Prostate gland (tissue), 2 donors: ENCODE measurements at regions not wholly inside any gene's neighbourhood (a gene's known extent, or its start where the extent isn't known, plus 50 kb on each side); places are given as distances from the start of the nearest gene placed in this dataset.

Experiments
- DNase-seq: peaks from one replicate; pipeline ENCODE4 v3.0.0-alpha.2; 2019; ENCODE audit warnings: low spot score
- H3K27ac ChIP-seq, 2 donors: fragments of 200-600 bp; sonication (generic); 2 replicates each; pipeline ENCODE4 v1.5.1; 2017 to 2019
- H3K27me3 ChIP-seq: fragments of 200-600 bp; sonication (generic); replicated peaks from 2 replicates; pipeline ENCODE4 v1.5.1; 2019; ENCODE audit not compliant: insufficient read depth
- H3K36me3 ChIP-seq, 2 donors: fragments of 200-600 bp; sonication (generic); 1 replicate in 1 of 2; 2 replicates in 1 of 2; pipeline versions ENCODE4 v1.5.1 to v1.8.1; 2017 to 2019
- H3K4me1 ChIP-seq: fragments of 200-600 bp; sonication (generic); replicated peaks from 2 replicates; pipeline ENCODE4 v1.5.1; 2019
- H3K4me3 ChIP-seq, 2 donors: fragments of 200-600 bp; sonication (generic); 2 replicates each; pipeline ENCODE4 v1.5.1; 2017 to 2019
- H3K9me3 ChIP-seq: fragments of 200-600 bp; sonication (generic); 2 replicates; pipeline ENCODE4 v1.5.1; 2017
- CTCF ChIP-seq, 4 experiments: fragments of 200-600 bp in 2 of 4; fragments of 450-650 bp in 2 of 4; sonication (generic) in 2 of 4; IDR thresholded peaks; 1 replicate in 3 of 4; 2 replicates in 1 of 4; pipeline ENCODE4 v1.5.1; 2016 to 2019; ENCODE audit warnings: antibody characterized with exemption in 4 of 4, mild to moderate bottlenecking in 2 of 4, moderate library complexity in 2 of 4
- POLR2A ChIP-seq: fragments of 450-650 bp; IDR thresholded peaks from one replicate; pipeline ENCODE4 v1.6.1; 2016; ENCODE audit warnings: antibody characterized with exemption, mild to moderate bottlenecking
- POLR2AphosphoS5 ChIP-seq: sonication (generic); formaldehyde crosslinking; IDR thresholded peaks from one replicate; pipeline ENCODE4 v1.6.1; 2017; ENCODE audit warnings: antibody characterized with exemption
- WGBS: methylation state at CpG from one replicate; pipeline ENCODE4 v1.1.5; 2018; 5-methylcytosine and 5-hydroxymethylcytosine counted together
- intact Hi-C: fragments of 100-400 bp; cut with DNase I; formaldehyde crosslinking; loops from one replicate; pipeline ENCODE4 v1.14.2; 2022

GRCh38 chr6:119922814-119923213 lies 573.3 kb upstream of the MAN1A1 start:
- Histone ChIP-seq H3K27me3 (no peaks in the 10 kb centered on the region), H3K9me3 (no peaks in the 10 kb centered on the region), H3K36me3 (no peaks in the 10 kb centered on the region), H3K4me3 (no peak overlapping the region), H3K4me1 (no peaks in the 10 kb centered on the region), H3K27ac (no peak overlapping the region)
- 65% methylated on average over 2 of the region's 2 CpGs for WGBS
- DNase-seq, result no peak
- intact Hi-C loops, result no loop called here
- no peak for TF ChIP-seq CTCF (IDR thresholded peaks at IDR 0.05)

GRCh38 chr6:119921491-119922010 lies 572.0 kb upstream of the MAN1A1 start:
- Histone ChIP-seq H3K4me3 (no peak overlapping the region), H3K4me1 (no peaks in the 10 kb centered on the region), H3K36me3 (no peaks in the 10 kb centered on the region), H3K27me3 (no peaks in the 10 kb centered on the region), H3K27ac (no peak overlapping the region), H3K9me3 (no peaks in the 10 kb centered on the region)
- DNase-seq, result no peak
- TF ChIP-seq POLR2A (no peak), CTCF (IDR thresholded peaks at IDR 0.05) (no peak), POLR2AphosphoS5 (no peak)
- intact Hi-C loops, result no loop called here

DNA sequence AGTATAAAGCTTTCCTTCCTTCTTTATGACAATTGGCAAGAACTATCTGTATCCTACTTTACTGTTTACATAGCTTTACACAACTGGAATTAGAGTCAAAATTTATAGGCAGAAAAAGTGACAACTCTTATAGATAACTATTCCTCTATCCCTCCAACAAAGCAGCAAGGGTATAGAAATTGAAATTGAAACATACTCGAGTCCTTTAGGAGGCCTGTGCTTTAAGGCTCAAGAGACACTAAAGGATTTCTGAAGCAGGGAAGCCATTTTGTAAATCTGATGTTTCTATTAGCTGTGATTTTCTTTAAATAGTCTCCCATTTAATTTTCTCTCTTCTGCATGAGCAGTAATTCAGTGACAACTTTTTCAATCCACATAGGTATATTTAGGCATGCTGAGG lies 567.6 kb upstream of the MAN1A1 start:
- no peak for DNase-seq
- H3K4me1 ChIP-seq, result no peaks in the 10 kb centered on the region
- no peaks in the 10 kb centered on the region for H3K36me3 ChIP-seq
- no peak overlapping the region for H3K27ac ChIP-seq
- H3K9me3 ChIP-seq, result no peaks in the 10 kb centered on the region
- TF ChIP-seq POLR2AphosphoS5, result no peak
- no peak for TF ChIP-seq CTCF (IDR thresholded peaks at IDR 0.05)
- no peak for TF ChIP-seq POLR2A
- H3K4me3 ChIP-seq, result no peak overlapping the region
- WGBS, result 56% methylated on average over 1 of the region's 1 CpG
- intact Hi-C loops, result no loop called here
- no peaks in the 10 kb centered on the region for H3K27me3 ChIP-seq

DNA sequence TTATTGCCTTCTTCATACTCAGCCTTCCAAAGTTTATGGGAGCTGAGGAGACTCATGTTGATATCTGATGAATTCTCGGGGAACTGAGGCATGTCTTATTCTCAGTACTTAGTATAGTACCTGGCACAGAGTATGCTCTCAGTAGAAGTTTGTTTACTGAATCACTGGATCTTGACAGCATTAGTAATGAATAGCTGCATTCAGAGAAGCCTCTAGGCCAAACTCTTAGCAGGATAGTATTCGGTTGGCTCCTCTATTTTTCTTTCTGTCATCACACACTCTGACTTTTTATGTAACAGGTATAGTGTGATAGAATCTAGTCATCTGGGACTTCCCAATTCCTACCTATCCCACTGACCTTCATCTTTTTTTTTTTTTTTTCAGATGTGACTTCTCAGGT lies 566.4 kb upstream of the MAN1A1 start:
- Histone ChIP-seq H3K27me3 (no peaks in the 10 kb centered on the region), H3K27ac (no peak overlapping the region), H3K4me3 (no peak overlapping the region), H3K36me3 (no peaks in the 10 kb centered on the region), H3K9me3 (no peaks in the 10 kb centered on the region), H3K4me1 (no peaks in the 10 kb centered on the region)
- TF ChIP-seq CTCF (IDR thresholded peaks at IDR 0.05), result no peak
- TF ChIP-seq POLR2AphosphoS5, result no peak
- TF ChIP-seq POLR2A, result no peak
- 54% methylated on average over 2 of the region's 2 CpGs for WGBS
- intact Hi-C loops, result no loop called here
- DNase-seq, result no peak

GRCh38 chr6:119908157-119908556 lies 558.6 kb upstream of the MAN1A1 start:
- WGBS, result 81% methylated on average over 3 of the region's 3 CpGs

More at GRCh38 chr6:119908157-119908556, 558.6 kb upstream of the MAN1A1 start:
- H3K4me1 ChIP-seq, result no peaks in the 10 kb centered on the region
- H3K9me3 ChIP-seq, result no peaks in the 10 kb centered on the region
- no peak overlapping the region for H3K4me3 ChIP-seq
- TF ChIP-seq POLR2A (no peak), POLR2AphosphoS5 (no peak)
- H3K27ac ChIP-seq, result no peak overlapping the region
- no peaks in the 10 kb centered on the region for H3K27me3 ChIP-seq
- DNase-seq, result no peak
- H3K36me3 ChIP-seq, result no peaks in the 10 kb centered on the region
- intact Hi-C loops, result no loop called here
